ENCODE measurements at regions not wholly inside any gene's neighbourhood (a gene's known extent, or its start where the extent isn't known, plus 50 kb on each side); places are given as distances from the start of the nearest gene placed in this dataset.

DNA sequence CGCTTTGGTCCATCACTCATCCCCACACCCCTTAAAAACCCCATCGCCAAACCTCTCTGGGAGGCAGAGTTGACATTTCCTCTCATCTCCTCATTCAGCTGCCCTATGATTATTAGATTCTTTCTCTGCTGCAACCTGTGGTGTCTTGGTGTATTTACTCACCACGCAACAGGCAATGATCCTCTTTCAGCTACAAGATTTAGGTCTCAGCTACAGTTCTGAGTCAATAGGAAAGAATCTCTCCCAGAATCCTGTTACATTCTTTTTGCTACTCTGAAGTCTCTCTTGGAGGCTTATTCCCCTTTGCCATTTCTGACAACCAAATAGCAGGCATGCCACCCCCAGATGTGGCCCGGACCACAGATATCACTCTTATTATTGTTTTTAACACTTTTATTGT, 468.3 kb upstream of the GYPC start:
- TF ChIP-seq CTCF (IDR thresholded peaks at IDR 0.05; ENCODE audit: low read length) = no peak
- TF ChIP-seq EZH2 (IDR thresholded peaks at IDR 0.05; ENCODE audit: borderline replicate concordance, low read length) = no peak
